ENCODE measurements at regions not wholly inside any gene's neighbourhood (a gene's known extent, or its start where the extent isn't known, plus 50 kb on each side); places are given as distances from the start of the nearest gene placed in this dataset.
A peak's percentile ranks its signal among the peaks of the same experiment; 100 is the strongest.
"Not testable (repeated sequence)": the region's sequence is repeated elsewhere in the genome, so short reads cannot be mapped to it uniquely, and the experiment has no call there.

GRCh38 chr7:91357901-91358300 lies 93.7 kb downstream of the FZD1 start:
- no peaks in the 10 kb centered on the region for H3K36me3 ChIP-seq (ENCODE audit: insufficient read depth, low read length, poor library complexity, severe bottlenecking)

GRCh38 chr7:91358303-91358702 lies 94.1 kb downstream of the FZD1 start:
- H3K4me3 ChIP-seq (ENCODE audit: low read depth, low read length, poor library complexity, severe bottlenecking) = no peak overlapping the region
- no peaks in the 10 kb centered on the region for H3K27me3 ChIP-seq (replicated peaks; ENCODE audit: insufficient read depth, low read depth, low read length, poor library complexity)
- H3K4me1 ChIP-seq (ENCODE audit: insufficient read depth, low read length, poor library complexity, severe bottlenecking) = peaks cover 37% of the 10 kb centered on the region
- intact Hi-C loops (cut with micrococcal nuclease; ENCODE audit: unreplicated experiment) = no loop called here
- no peak overlapping the region for H3K27ac ChIP-seq (ENCODE audit: low read depth, low read length, poor library complexity, severe bottlenecking)
- ChIA-PET CTCF (no interaction called here), POLR2A (ENCODE audit: low non-redundant PET) (no interaction called here)
- peak; percentile 53 for DNase-seq (ENCODE audit: low spot score)
- H3K36me3 ChIP-seq (ENCODE audit: insufficient read depth, low read length, poor library complexity, severe bottlenecking) = no peaks in the 10 kb centered on the region
- H3K9me3 ChIP-seq (ENCODE audit: low read depth, low read length, poor library complexity, severe bottlenecking) = no peaks in the 10 kb centered on the region
- no peak for TF ChIP-seq CTCF (conservative IDR thresholded peaks at IDR 0.05; ENCODE audit: low read depth, low read length)
- no peak for TF ChIP-seq EZH2 (IDR thresholded peaks at IDR 0.05; ENCODE audit: borderline replicate concordance, low read depth, low read length, poor library complexity, severe bottlenecking)
- BruUV-seq (replicated peaks) = no TSS peak

More at GRCh38 chr7:91357901-91358300, 93.7 kb downstream of the FZD1 start:
- Histone ChIP-seq H3K9me3 (ENCODE audit: low read depth, low read length, poor library complexity, severe bottlenecking) (no peaks in the 10 kb centered on the region), H3K27me3 (replicated peaks; ENCODE audit: insufficient read depth, low read depth, low read length, poor library complexity) (no peaks in the 10 kb centered on the region), H3K4me1 (ENCODE audit: insufficient read depth, low read length, poor library complexity, severe bottlenecking) (peaks cover 40% of the 10 kb centered on the region), H3K27ac (ENCODE audit: low read depth, low read length, poor library complexity, severe bottlenecking) (no peak overlapping the region), H3K4me3 (ENCODE audit: low read depth, low read length, poor library complexity, severe bottlenecking) (no peak overlapping the region)
- TF ChIP-seq CTCF (conservative IDR thresholded peaks at IDR 0.05; ENCODE audit: low read depth, low read length) (no peak), EZH2 (IDR thresholded peaks at IDR 0.05; ENCODE audit: borderline replicate concordance, low read depth, low read length, poor library complexity, severe bottlenecking) (no peak)
- intact Hi-C loops (cut with micrococcal nuclease; ENCODE audit: unreplicated experiment) = no loop called here
- CTCF ChIA-PET = no interaction called here
- POLR2A ChIA-PET (ENCODE audit: low non-redundant PET) = no interaction called here
- BruUV-seq (replicated peaks) = no TSS peak
- DNase-seq (ENCODE audit: low spot score) = no peak

GRCh38 chr7:91365097-91365496 lies 100.9 kb downstream of the FZD1 start:
- POLR2A ChIA-PET (ENCODE audit: low non-redundant PET); H3K9me3 ChIP-seq (ENCODE audit: low read depth, low read length, poor library complexity, severe bottlenecking); H3K4me1 ChIP-seq (ENCODE audit: insufficient read depth, low read length, poor library complexity, severe bottlenecking); CTCF ChIA-PET; H3K27me3 ChIP-seq (replicated peaks; ENCODE audit: insufficient read depth, low read depth, low read length, poor library complexity); H3K4me3 ChIP-seq (ENCODE audit: low read depth, low read length, poor library complexity, severe bottlenecking); H3K27ac ChIP-seq (ENCODE audit: low read depth, low read length, poor library complexity, severe bottlenecking); DNase-seq (ENCODE audit: low spot score); BruUV-seq (replicated peaks); intact Hi-C loops (cut with micrococcal nuclease; ENCODE audit: unreplicated experiment); H3K36me3 ChIP-seq (ENCODE audit: insufficient read depth, low read length, poor library complexity, severe bottlenecking): not testable (repeated sequence)

GRCh38 chr7:91366091-91366490 lies 101.9 kb downstream of the FZD1 start:
- intact Hi-C loops (cut with micrococcal nuclease; ENCODE audit: unreplicated experiment) = no loop called here
- ChIA-PET POLR2A (ENCODE audit: low non-redundant PET) (no interaction called here), CTCF (no interaction called here)
- Histone ChIP-seq H3K27ac (ENCODE audit: low read depth, low read length, poor library complexity, severe bottlenecking) (no peak overlapping the region), H3K4me1 (ENCODE audit: insufficient read depth, low read length, poor library complexity, severe bottlenecking) (no peaks in the 10 kb centered on the region), H3K9me3 (ENCODE audit: low read depth, low read length, poor library complexity, severe bottlenecking) (no peaks in the 10 kb centered on the region), H3K36me3 (ENCODE audit: insufficient read depth, low read length, poor library complexity, severe bottlenecking) (no peaks in the 10 kb centered on the region), H3K4me3 (ENCODE audit: low read depth, low read length, poor library complexity, severe bottlenecking) (no peak overlapping the region), H3K27me3 (replicated peaks; ENCODE audit: insufficient read depth, low read depth, low read length, poor library complexity) (no peaks in the 10 kb centered on the region)
- TF ChIP-seq EZH2 (IDR thresholded peaks at IDR 0.05; ENCODE audit: borderline replicate concordance, low read depth, low read length, poor library complexity, severe bottlenecking) (no peak), CTCF (conservative IDR thresholded peaks at IDR 0.05; ENCODE audit: low read depth, low read length) (no peak)
- no peak for DNase-seq (ENCODE audit: low spot score)
- BruUV-seq (replicated peaks) = no TSS peak

Measured in A673 (cell line).